HCT116 (cell line): ENCODE measurements at regions not wholly inside any gene's neighbourhood (a gene's known extent, or its start where the extent isn't known, plus 50 kb on each side); places are given as distances from the start of the nearest gene placed in this dataset.

Experiments used
- ATAC-seq: fragments of 200-7000 bp; cut with Tn5 transposase; 2 replicates; pipeline ENCODE4 v1.9.1; 2020; ENCODE audit warnings: mild to moderate bottlenecking, moderate library complexity
- BruUV-seq: library from RNA; stranded (reverse); fragments of 400-500 nt; replicated peaks from 2 replicates; lab custom pipeline; 2021; lab: Mats Ljungman, UMichigan
- CTCF ChIA-PET: fragments of 300-600 bp; sonication (Branson Sonifier 250); formaldehyde crosslinking; loops from one replicate; lab custom pipeline; 2021; ENCODE audit warnings: antibody characterized with exemption; lab: Charles Lee
- POLR2A ChIA-PET: fragments of 300-600, 350-600 bp; sonication (Branson Sonifier 250); formaldehyde crosslinking; loops from one replicate; lab custom pipeline; 2021; ENCODE audit warnings: antibody characterized with exemption; lab: Charles Lee
- RAD21 ChIA-PET, 2 experiments: fragments of 300-600 bp; sonication (Branson Sonifier 250); formaldehyde crosslinking; loops; one replicate each; lab custom pipeline; 2023; ENCODE audit warnings: low total read pairs in 2 of 2; ENCODE audit not compliant: uncharacterized antibody in 2 of 2, unreplicated experiment in 2 of 2, low non-redundant PET in 1 of 2; lab: Charles Lee
- DNase-seq: peaks from one replicate; pipeline ENCODE4 v3.0.0-alpha.2; 2010; ENCODE audit warnings: low read depth, low spot score
- H2AFZ ChIP-seq: fragments of 200-600 bp; shearing (Covaris generic), sonication (generic); 2 replicates; pipeline ENCODE4 v1.6.1; 2017; ENCODE audit warnings: low read depth, mixed run types, mixed read lengths, antibody characterized with exemption, low read length; ENCODE audit not compliant: poor library complexity, severe bottlenecking
- H3K27ac ChIP-seq: 2 replicates; pipeline ENCODE4 v1.5.1; 2012; ENCODE audit warnings: low read depth, low read length
- H3K27me3 ChIP-seq: fragments of 200-600 bp; sonication (generic); 2 replicates; pipeline ENCODE4 v1.6.1; 2016; ENCODE audit warnings: mixed run types, low read length, mixed read lengths; ENCODE audit not compliant: insufficient read depth
- H3K36me3 ChIP-seq, 2 experiments: fragments of 200-500 bp in 1 of 2; fragments of 200-600 bp in 1 of 2; sonication (Bioruptor generic) in 1 of 2; sonication (generic) in 1 of 2; 2 replicates each; pipeline versions ENCODE4 v1.5.1 to v1.6.1; 2014 to 2016; ENCODE audit warnings: low read length in 2 of 2, inconsistent platforms in 1 of 2, mixed read lengths in 1 of 2, mixed run types in 1 of 2; ENCODE audit not compliant: insufficient read depth in 2 of 2, control insufficient read depth in 1 of 2
- H3K4me1 ChIP-seq, 2 experiments: fragments of 200-600 bp in 1 of 2; sonication (generic) in 1 of 2; 2 replicates each; pipeline versions ENCODE4 v1.5.1 to v1.6.1; 2012 to 2017; ENCODE audit warnings: low read length in 2 of 2, inconsistent platforms in 1 of 2, mild to moderate bottlenecking in 1 of 2, mixed read lengths in 1 of 2, mixed run types in 1 of 2, moderate library complexity in 1 of 2; ENCODE audit not compliant: insufficient read depth in 2 of 2, control insufficient read depth in 1 of 2
- H3K4me2 ChIP-seq: fragments of 200-600 bp; sonication (generic); 2 replicates; pipeline ENCODE4 v1.6.1; 2017; ENCODE audit warnings: mixed run types, low read length, mixed read lengths
- H3K4me3 ChIP-seq, 2 experiments: fragments of 200-600 bp in 1 of 2; sonication (generic) in 1 of 2; replicated peaks in 1 of 2; 2 replicates each; pipeline ENCODE4 v1.5.1; 2011 to 2016; ENCODE audit warnings: low read length in 2 of 2, control low read depth in 1 of 2, low read depth in 1 of 2, mild to moderate bottlenecking in 1 of 2, mixed read lengths in 1 of 2, mixed run types in 1 of 2
- H3K79me2 ChIP-seq: fragments of 200-600 bp; sonication (generic); 2 replicates; pipeline ENCODE4 v1.6.1; 2017; ENCODE audit warnings: mild to moderate bottlenecking, mixed run types, low read length, moderate library complexity, mixed read lengths; ENCODE audit not compliant: insufficient read depth
- H3K9ac ChIP-seq: fragments of 200-600 bp; sonication (generic); 2 replicates; pipeline ENCODE4 v1.6.1; 2016; ENCODE audit warnings: low read length, mixed read lengths
- H3K9me2 ChIP-seq: fragments of 200-600 bp; sonication (generic), shearing (Covaris generic); 2 replicates; pipeline ENCODE4 v1.6.1; 2017; ENCODE audit warnings: mixed run types, mild to moderate bottlenecking, moderate library complexity; ENCODE audit not compliant: insufficient read depth
- H3K9me3 ChIP-seq, 2 experiments: fragments of 200-500 bp in 1 of 2; fragments of 200-600 bp in 1 of 2; sonication (Bioruptor generic) in 1 of 2; sonication (generic) in 1 of 2; 2 replicates each; pipeline ENCODE4 v1.6.1; 2014 to 2017; ENCODE audit warnings: low read length in 2 of 2, mixed read lengths in 2 of 2, inconsistent platforms in 1 of 2, low read depth in 1 of 2, mild to moderate bottlenecking in 1 of 2, mixed run types in 1 of 2, moderate library complexity in 1 of 2; ENCODE audit not compliant: control insufficient read depth in 1 of 2, insufficient read depth in 1 of 2
- H4K20me1 ChIP-seq: fragments of 200-600 bp; sonication (generic), shearing (Covaris generic); 2 replicates; pipeline ENCODE4 v1.6.1; 2017; ENCODE audit warnings: mixed run types, mild to moderate bottlenecking, moderate library complexity; ENCODE audit not compliant: insufficient read depth
- ELF1 ChIP-seq: IDR thresholded peaks from 2 replicates; pipeline ENCODE4 v1.6.1; 2012; ENCODE audit warnings: low read depth, borderline replicate concordance
- EZH2 ChIP-seq: fragments of 200-600 bp; sonication (generic); IDR thresholded peaks from 2 replicates; pipeline ENCODE4 v1.6.1; 2017; ENCODE audit warnings: antibody characterized with exemption, mixed run types
- EZH2phosphoT487 ChIP-seq: fragments of 200-600 bp; IDR thresholded peaks from 2 replicates; pipeline ENCODE4 v1.6.1; 2018; ENCODE audit warnings: antibody characterized with exemption, borderline replicate concordance
- FOSL1 ChIP-seq: IDR thresholded peaks from 2 replicates; pipeline ENCODE4 v1.6.1; 2012; ENCODE audit warnings: low read depth
- JUND ChIP-seq: IDR thresholded peaks from 2 replicates; pipeline ENCODE4 v1.6.1; 2012
- POLR2A ChIP-seq: IDR thresholded peaks from 2 replicates; pipeline ENCODE4 v1.7.0; 2011; ENCODE audit warnings: borderline replicate concordance; ENCODE audit not compliant: insufficient read depth, insufficient read length; ENCODE audit errors: extremely low read depth
- RAD21 ChIP-seq: IDR thresholded peaks from 2 replicates; pipeline ENCODE4 v1.6.1; 2012; ENCODE audit warnings: low read depth, mild to moderate bottlenecking
- SIN3A ChIP-seq: IDR thresholded peaks from 2 replicates; pipeline ENCODE4 v1.6.1; 2012; ENCODE audit warnings: low read depth
- SP1 ChIP-seq: IDR thresholded peaks from 2 replicates; pipeline ENCODE4 v1.6.1; 2012; ENCODE audit warnings: low read depth
- SRF ChIP-seq: IDR thresholded peaks from 2 replicates; pipeline ENCODE4 v1.6.1; 2012; ENCODE audit warnings: low read depth
- TCF7L2 ChIP-seq: IDR thresholded peaks from 2 replicates; pipeline ENCODE4 v1.7.0; 2011; ENCODE audit warnings: borderline replicate concordance, inconsistent platforms; ENCODE audit not compliant: insufficient read depth, insufficient read length; ENCODE audit errors: extremely low read depth
- YY1 ChIP-seq: IDR thresholded peaks from 2 replicates; pipeline ENCODE4 v1.6.1; 2011; ENCODE audit warnings: low read length, low read depth, moderate library complexity, mild to moderate bottlenecking; ENCODE audit not compliant: insufficient replicate concordance; ENCODE audit errors: extremely low read depth
- ZNF274 ChIP-seq: fragments of 200-500 bp; sonication (Bioruptor generic); IDR thresholded peaks from 2 replicates; pipeline ENCODE4 v1.6.1; 2014; ENCODE audit warnings: mild to moderate bottlenecking, low read depth, low read length, inconsistent platforms
- intact Hi-C: fragments of 100-400 bp; cut with micrococcal nuclease; formaldehyde crosslinking; loops from 2 replicates; pipeline ENCODE4 v1.10.0; 2022
- TF ChIP-seq, protein P1 (sequence below): IDR thresholded peaks from 2 replicates; pipeline ENCODE4 v1.6.1; 2012
- TF ChIP-seq, protein P2 (sequence below): IDR thresholded peaks from 2 replicates; pipeline ENCODE4 v1.6.1; 2012
- TF ChIP-seq, protein P3 (sequence below), 3 experiments: fragments of 200-600 bp in 1 of 3; sonication (generic) in 1 of 3; IDR thresholded peaks in 2 of 3; conservative IDR thresholded peaks in 1 of 3; 2 replicates each; pipeline ENCODE4 v1.5.1; 2012 to 2017; ENCODE audit warnings: low read depth in 2 of 3, low read length in 2 of 3, antibody characterized with exemption in 1 of 3, borderline replicate concordance in 1 of 3, control low read depth in 1 of 3, mild to moderate bottlenecking in 1 of 3, mixed read lengths in 1 of 3, mixed run types in 1 of 3, moderate library complexity in 1 of 3; ENCODE audit not compliant: insufficient read depth in 1 of 3

DNA sequence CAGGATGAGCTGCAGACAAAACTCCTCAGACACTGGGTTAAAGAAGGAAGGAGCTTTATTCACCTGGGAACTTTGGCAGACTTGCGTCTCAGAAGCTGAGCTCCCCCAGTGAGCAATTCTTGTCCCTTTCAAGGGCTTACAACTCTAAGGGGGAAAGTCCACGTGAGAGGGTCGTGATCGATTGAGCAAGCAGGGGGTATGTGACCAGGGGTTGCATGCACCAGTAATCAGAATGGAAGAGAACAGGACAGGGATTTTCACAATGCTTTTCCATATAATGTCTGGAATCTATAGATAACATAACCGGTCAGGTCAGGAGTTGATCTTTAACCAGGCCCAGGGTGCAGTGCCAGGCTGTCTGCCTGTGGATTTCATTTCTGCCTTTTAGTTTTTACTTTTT lies 202.8 kb upstream of the MRPS30 start:
- H3K9me2 ChIP-seq: no peaks in the 10 kb centered on the region
- no peak overlapping the region for H3K9ac ChIP-seq
- H4K20me1 ChIP-seq: no peaks in the 10 kb centered on the region
- no peak for ATAC-seq
- TF ChIP-seq TCF7L2 (no peak), FOSL1 (no peak), JUND (no peak), SRF (no peak), POLR2A (no peak)
- TF ChIP-seq, protein P1, sequence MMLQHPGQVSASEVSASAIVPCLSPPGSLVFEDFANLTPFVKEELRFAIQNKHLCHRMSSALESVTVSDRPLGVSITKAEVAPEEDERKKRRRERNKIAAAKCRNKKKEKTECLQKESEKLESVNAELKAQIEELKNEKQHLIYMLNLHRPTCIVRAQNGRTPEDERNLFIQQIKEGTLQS: no peak
- TF ChIP-seq, protein P2, sequence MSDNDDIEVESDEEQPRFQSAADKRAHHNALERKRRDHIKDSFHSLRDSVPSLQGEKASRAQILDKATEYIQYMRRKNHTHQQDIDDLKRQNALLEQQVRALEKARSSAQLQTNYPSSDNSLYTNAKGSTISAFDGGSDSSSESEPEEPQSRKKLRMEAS: no peak
- ChIA-PET RAD21 (no interaction called here), CTCF (no interaction called here), POLR2A (no interaction called here)
- H3K36me3 ChIP-seq: no peaks in the 10 kb centered on the region
- no peak overlapping the region for H2AFZ ChIP-seq
- no peaks in the 10 kb centered on the region for H3K79me2 ChIP-seq
- H3K27ac ChIP-seq: no peak overlapping the region
- no peak for DNase-seq
- H3K4me3 ChIP-seq: no peak overlapping the region
- no TSS peak for BruUV-seq
- intact Hi-C loops: no loop called here
- no peaks in the 10 kb centered on the region for H3K4me1 ChIP-seq
- no peaks in the 10 kb centered on the region for H3K27me3 ChIP-seq
- H3K4me2 ChIP-seq: no peak overlapping the region
- H3K9me3 ChIP-seq: no peaks in the 10 kb centered on the region

DNA sequence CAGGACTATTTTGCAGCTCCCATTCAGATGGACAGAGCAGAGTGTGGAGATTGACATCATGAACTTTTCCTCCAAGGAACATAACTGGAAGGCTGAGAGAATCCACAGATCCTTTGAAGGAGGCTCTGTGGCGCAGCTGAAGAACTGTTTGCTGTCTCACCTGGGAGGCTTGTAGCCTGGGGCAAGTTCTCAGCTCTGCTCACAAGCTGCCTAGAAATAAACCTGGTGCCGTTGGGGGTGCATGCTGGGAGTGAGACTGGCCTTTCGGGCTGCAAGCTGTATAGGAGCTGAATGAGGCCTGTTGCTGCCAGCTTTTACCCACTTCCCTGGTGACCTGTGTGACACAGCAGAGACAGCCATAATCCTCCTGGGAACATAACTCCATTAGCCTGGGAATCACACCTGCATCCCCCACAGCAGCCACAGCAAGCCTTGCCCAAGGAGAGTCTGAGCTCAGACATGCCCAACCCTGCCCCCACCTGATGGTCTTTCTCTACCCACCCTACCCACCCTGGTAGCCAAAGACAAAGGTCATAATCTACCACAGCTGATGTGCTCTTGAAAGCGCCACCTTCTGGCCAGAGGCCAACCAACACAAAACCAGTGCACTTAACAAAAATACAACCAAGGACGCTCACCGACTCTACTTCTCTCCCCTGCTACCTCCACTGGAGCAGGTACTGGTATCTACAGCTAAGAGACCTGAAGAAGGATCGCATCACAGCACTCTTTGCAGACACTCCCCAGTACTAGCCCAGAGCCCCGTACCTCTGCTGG lies 205.1 kb upstream of the MRPS30 start:
- no peak overlapping the region for H3K4me2 ChIP-seq
- no peak overlapping the region for H3K4me3 ChIP-seq
- no peak overlapping the region for H3K9ac ChIP-seq
- peak; percentile 0 for DNase-seq
- H3K9me2 ChIP-seq: no peaks in the 10 kb centered on the region
- no TSS peak for BruUV-seq
- no peaks in the 10 kb centered on the region for H3K27me3 ChIP-seq
- TF ChIP-seq YY1: no peak
- no peak for TF ChIP-seq SP1
- peak; percentile 12; the same call in 1 of the 2 replicates for TF ChIP-seq RAD21
- TF ChIP-seq EZH2: no peak
- TF ChIP-seq, protein P3, sequence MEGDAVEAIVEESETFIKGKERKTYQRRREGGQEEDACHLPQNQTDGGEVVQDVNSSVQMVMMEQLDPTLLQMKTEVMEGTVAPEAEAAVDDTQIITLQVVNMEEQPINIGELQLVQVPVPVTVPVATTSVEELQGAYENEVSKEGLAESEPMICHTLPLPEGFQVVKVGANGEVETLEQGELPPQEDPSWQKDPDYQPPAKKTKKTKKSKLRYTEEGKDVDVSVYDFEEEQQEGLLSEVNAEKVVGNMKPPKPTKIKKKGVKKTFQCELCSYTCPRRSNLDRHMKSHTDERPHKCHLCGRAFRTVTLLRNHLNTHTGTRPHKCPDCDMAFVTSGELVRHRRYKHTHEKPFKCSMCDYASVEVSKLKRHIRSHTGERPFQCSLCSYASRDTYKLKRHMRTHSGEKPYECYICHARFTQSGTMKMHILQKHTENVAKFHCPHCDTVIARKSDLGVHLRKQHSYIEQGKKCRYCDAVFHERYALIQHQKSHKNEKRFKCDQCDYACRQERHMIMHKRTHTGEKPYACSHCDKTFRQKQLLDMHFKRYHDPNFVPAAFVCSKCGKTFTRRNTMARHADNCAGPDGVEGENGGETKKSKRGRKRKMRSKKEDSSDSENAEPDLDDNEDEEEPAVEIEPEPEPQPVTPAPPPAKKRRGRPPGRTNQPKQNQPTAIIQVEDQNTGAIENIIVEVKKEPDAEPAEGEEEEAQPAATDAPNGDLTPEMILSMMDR (IDR thresholded peaks at IDR 0.05 in 2 of 3, conservative IDR thresholded peaks at IDR 0.05 in 1 of 3; ENCODE audit: borderline replicate concordance in 1 of 3, insufficient read depth in 1 of 3, low read depth in 2 of 3, low read length in 2 of 3): peak in 2 of 3 experiments; percentile 27 to 34; a peak in 3 of 6 replicates
- TF ChIP-seq, protein P1: no peak
- no peak for TF ChIP-seq ELF1
- no peak for TF ChIP-seq POLR2A
- TF ChIP-seq ZNF274: no peak
- no peak for TF ChIP-seq EZH2phosphoT487
- TF ChIP-seq, protein P2: no peak
- TF ChIP-seq SIN3A: no peak
- no peaks in the 10 kb centered on the region for H3K9me3 ChIP-seq
- ChIA-PET POLR2A (no interaction called here), CTCF (interaction anchor here (0.8 to 1.2 kb wide), 2 partner anchors 11 to 12 kb away, joined by 3 read pairs; no protein-coding TSS in a partner anchor), RAD21 (no interaction called here)
- H4K20me1 ChIP-seq: no peaks in the 10 kb centered on the region
- ATAC-seq: peak; percentile 54
- no peak overlapping the region for H3K27ac ChIP-seq
- H3K4me1 ChIP-seq: no peaks in the 10 kb centered on the region
- intact Hi-C loops: no loop called here
- no peak overlapping the region for H2AFZ ChIP-seq
- no peaks in the 10 kb centered on the region for H3K36me3 ChIP-seq
- no peaks in the 10 kb centered on the region for H3K79me2 ChIP-seq
